Mammary epithelial cell (primary cell): ENCODE measurements at regions not wholly inside any gene's neighbourhood (a gene's known extent, or its start where the extent isn't known, plus 50 kb on each side); places are given as distances from the start of the nearest gene placed in this dataset.

Experiments used
- EZH2 ChIP-seq: IDR thresholded peaks from 2 replicates; pipeline ENCODE4 v1.6.1; 2012; ENCODE audit warnings: low read length, inconsistent platforms, borderline replicate concordance
- TF ChIP-seq, protein P1 (sequence below), 2 donors: IDR thresholded peaks in 1 of 2; conservative IDR thresholded peaks in 1 of 2; 2 replicates each; pipeline ENCODE4 v1.5.1; 2011 to 2012; ENCODE audit warnings: inconsistent platforms in 2 of 2, low read length in 2 of 2, mild to moderate bottlenecking in 2 of 2, control low read depth in 1 of 2, low read depth in 1 of 2; ENCODE audit not compliant: insufficient read depth in 1 of 2; ENCODE audit errors: extremely low read depth in 1 of 2

DNA sequence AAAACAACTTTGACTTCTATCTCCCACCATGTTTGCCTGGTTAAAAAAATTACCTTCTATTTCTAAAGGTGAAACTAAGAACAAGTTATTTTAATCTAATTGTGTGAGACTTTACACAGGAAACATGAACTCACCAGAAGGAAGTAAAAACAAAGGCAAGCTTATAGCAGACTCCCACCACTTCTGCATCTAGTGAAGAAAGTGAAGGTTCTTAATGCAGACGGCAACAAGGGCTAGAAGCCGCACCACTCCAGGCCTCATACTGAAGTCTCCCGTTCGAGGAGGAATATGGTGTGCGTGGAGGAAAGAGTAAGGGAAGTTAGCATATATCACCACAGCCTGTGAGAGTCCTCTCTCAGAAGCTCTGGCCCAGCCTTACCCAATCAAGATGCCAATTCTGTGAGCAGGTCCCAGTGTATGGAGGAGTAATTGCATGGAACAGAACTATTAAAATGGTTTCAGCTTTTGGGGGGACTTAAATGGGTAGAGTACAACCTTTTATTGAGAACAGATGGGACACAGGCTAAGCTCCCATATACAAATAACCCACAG lies 958.7 kb downstream of the BCL11A start:
- TF ChIP-seq, protein P1, sequence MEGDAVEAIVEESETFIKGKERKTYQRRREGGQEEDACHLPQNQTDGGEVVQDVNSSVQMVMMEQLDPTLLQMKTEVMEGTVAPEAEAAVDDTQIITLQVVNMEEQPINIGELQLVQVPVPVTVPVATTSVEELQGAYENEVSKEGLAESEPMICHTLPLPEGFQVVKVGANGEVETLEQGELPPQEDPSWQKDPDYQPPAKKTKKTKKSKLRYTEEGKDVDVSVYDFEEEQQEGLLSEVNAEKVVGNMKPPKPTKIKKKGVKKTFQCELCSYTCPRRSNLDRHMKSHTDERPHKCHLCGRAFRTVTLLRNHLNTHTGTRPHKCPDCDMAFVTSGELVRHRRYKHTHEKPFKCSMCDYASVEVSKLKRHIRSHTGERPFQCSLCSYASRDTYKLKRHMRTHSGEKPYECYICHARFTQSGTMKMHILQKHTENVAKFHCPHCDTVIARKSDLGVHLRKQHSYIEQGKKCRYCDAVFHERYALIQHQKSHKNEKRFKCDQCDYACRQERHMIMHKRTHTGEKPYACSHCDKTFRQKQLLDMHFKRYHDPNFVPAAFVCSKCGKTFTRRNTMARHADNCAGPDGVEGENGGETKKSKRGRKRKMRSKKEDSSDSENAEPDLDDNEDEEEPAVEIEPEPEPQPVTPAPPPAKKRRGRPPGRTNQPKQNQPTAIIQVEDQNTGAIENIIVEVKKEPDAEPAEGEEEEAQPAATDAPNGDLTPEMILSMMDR (conservative IDR thresholded peaks at IDR 0.05 in 1 of 2, IDR thresholded peaks at IDR 0.05 in 1 of 2; ENCODE audit: extremely low read depth in 1 of 2, insufficient read depth in 1 of 2, low read depth in 1 of 2, low read length in 2 of 2) = no peak
- TF ChIP-seq EZH2 = no peak
